GM12801 (cell line): ENCODE measurements at regions not wholly inside any gene's neighbourhood (a gene's known extent, or its start where the extent isn't known, plus 50 kb on each side); places are given as distances from the start of the nearest gene placed in this dataset.

Experiments
- CTCF ChIP-seq: IDR thresholded peaks from one replicate; pipeline ENCODE4 v1.5.1; 2011; ENCODE audit warnings: control low read depth; ENCODE audit not compliant: insufficient read length; ENCODE audit errors: extremely low read depth

GRCh38 chr19:30941591-30941990 lies 407.6 kb downstream of the TSHZ3 start:
- TF ChIP-seq CTCF, result no peak

GRCh38 chr19:30936276-30936675 lies 413.0 kb downstream of the TSHZ3 start:
- TF ChIP-seq CTCF, result no peak

GRCh38 chr19:30935146-30935545 lies 414.1 kb downstream of the TSHZ3 start:
- TF ChIP-seq CTCF, result no peak

GRCh38 chr19:30932854-30933253 lies 416.4 kb downstream of the TSHZ3 start:
- TF ChIP-seq CTCF, result no peak

GRCh38 chr19:30930941-30931706 lies 418.1 kb downstream of the TSHZ3 start:
- no peak for TF ChIP-seq CTCF

- no peak for TF ChIP-seq CTCF
Observed at GRCh38 chr19:30927705-30928104, 421.5 kb downstream of the TSHZ3 start.

- no peak for TF ChIP-seq CTCF
Observed at GRCh38 chr19:30924670-30925069, 424.6 kb downstream of the TSHZ3 start.
